GM12874 (cell line): ENCODE measurements at regions not wholly inside any gene's neighbourhood (a gene's known extent, or its start where the extent isn't known, plus 50 kb on each side); places are given as distances from the start of the nearest gene placed in this dataset.

Source experiments
- CTCF ChIP-seq: IDR thresholded peaks from 2 replicates; pipeline ENCODE4 v1.5.1; 2011; ENCODE audit warnings: low read depth, mild to moderate bottlenecking, control low read depth, low read length, moderate library complexity; ENCODE audit not compliant: insufficient read depth

GRCh38 chr13:68350554-68350953 lies 1120.4 kb upstream of the PCDH9 start:
- TF ChIP-seq CTCF = no peak

GRCh38 chr13:68347220-68347619 lies 1117.1 kb upstream of the PCDH9 start:
- TF ChIP-seq CTCF = no peak

- no peak for TF ChIP-seq CTCF
Observed at GRCh38 chr13:68345963-68346531, 1115.9 kb upstream of the PCDH9 start.

DNA sequence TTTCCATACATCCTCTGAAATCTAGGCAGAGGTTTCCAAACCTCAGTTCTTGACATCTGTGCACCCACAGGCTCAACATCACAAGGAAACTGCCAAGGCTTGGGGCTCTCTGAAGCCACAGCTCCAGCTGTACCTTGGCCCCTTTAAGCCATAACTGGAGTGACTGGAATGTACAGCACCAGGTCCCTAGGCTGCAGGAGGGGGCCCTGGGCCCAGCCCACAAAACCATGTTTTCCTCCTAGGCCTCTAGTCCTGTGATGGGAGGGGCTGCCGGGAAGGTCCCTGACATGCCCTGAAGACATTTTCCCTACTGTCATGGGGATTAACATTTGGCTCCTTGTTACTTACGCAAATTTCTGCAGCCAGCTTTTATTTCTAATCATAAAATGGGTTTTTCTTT lies 1093.0 kb upstream of the PCDH9 start:
- TF ChIP-seq CTCF = no peak

- TF ChIP-seq CTCF = no peak
Observed at GRCh38 chr13:68319384-68319783, 1089.2 kb upstream of the PCDH9 start.

DNA sequence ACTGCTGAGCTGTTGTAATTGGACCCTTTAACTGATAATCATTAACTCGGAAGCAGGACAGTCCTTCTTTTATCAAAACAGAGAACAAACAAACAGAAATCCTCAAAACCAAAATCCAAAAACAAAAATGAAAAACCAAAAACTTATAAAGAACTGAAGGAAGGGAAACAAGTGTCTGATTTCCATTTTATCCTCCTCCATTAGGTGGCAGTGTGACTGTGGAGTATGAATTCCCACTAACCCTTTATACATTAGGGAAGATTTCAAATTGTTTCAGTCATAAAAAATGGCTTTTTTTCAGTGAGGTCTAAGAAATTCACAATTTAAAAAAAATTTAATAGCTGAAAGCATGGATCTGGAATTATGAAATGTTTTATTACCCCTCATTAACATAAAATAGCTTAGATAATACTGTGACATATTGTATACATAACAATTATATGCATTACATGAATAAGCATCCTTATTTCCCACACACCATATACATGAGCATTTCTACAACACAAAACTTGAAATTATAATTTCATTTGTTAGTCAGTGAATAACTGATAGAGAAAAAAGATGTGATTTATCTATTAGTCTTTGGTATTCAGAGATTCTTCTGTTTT lies 1074.3 kb upstream of the PCDH9 start:
- TF ChIP-seq CTCF = peak; percentile 51; the same call in 1 of the 2 replicates

- TF ChIP-seq CTCF = no peak
Observed at GRCh38 chr13:68293631-68294030, 1063.5 kb upstream of the PCDH9 start.
